Mesothelial cell of epicardium (in vitro differentiated cells): ENCODE measurements at regions not wholly inside any gene's neighbourhood (a gene's known extent, or its start where the extent isn't known, plus 50 kb on each side); places are given as distances from the start of the nearest gene placed in this dataset.

Experiments
- DNase-seq, 2 experiments: peaks; one replicate each; pipeline ENCODE4 v3.0.0; 2021; ENCODE audit warnings: low spot score in 2 of 2; ENCODE audit not compliant: unreplicated experiment in 2 of 2
- H3K27ac Mint-ChIP-seq: 2 replicates; pipeline ENCODE4 v1.8.0; 2021; ENCODE audit warnings: mixed read lengths
- H3K27me3 Mint-ChIP-seq: 2 replicates; pipeline ENCODE4 v1.8.0; 2021; ENCODE audit warnings: low read depth, mixed read lengths
- H3K36me3 Mint-ChIP-seq: 2 replicates; pipeline ENCODE4 v1.8.0; 2021; ENCODE audit warnings: mixed read lengths
- H3K4me1 Mint-ChIP-seq: 2 replicates; pipeline ENCODE4 v1.8.0; 2021; ENCODE audit warnings: mixed read lengths
- H3K4me3 Mint-ChIP-seq: 2 replicates; pipeline ENCODE4 v1.8.0; 2021; ENCODE audit warnings: mild to moderate bottlenecking, moderate library complexity, mixed read lengths
- H3K9me3 Mint-ChIP-seq: 2 replicates; pipeline ENCODE4 v1.8.0; 2021; ENCODE audit warnings: mixed read lengths
- TF ChIP-seq, protein P1 (sequence below): fragments of 200-600 bp; sonication (generic); IDR thresholded peaks from one replicate; pipeline ENCODE4 v1.5.0; 2021; ENCODE audit warnings: antibody characterized with exemption; ENCODE audit not compliant: unreplicated experiment

DNA sequence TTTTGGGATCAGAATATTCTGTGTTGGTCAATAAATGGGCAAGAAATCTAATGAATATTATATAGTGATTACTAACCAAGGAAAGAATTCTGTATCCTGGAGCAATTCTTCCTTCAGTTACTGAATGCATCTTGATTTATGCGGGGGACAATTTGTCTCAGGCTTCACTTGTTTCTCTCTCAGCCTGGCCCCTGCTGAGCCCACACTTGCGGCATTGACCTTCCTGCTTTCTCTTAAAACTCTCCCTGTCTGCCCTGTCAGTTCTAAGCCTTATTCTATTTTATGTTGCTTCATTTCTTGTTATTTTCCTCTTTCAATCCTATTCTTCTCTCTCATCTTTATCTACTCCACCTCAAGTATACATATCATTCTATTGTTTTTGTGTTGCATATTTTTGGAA is 122.1 kb upstream of the TPK1 start:
- H3K4me3 Mint-ChIP-seq, result no peak overlapping the region
- TF ChIP-seq, protein P1, sequence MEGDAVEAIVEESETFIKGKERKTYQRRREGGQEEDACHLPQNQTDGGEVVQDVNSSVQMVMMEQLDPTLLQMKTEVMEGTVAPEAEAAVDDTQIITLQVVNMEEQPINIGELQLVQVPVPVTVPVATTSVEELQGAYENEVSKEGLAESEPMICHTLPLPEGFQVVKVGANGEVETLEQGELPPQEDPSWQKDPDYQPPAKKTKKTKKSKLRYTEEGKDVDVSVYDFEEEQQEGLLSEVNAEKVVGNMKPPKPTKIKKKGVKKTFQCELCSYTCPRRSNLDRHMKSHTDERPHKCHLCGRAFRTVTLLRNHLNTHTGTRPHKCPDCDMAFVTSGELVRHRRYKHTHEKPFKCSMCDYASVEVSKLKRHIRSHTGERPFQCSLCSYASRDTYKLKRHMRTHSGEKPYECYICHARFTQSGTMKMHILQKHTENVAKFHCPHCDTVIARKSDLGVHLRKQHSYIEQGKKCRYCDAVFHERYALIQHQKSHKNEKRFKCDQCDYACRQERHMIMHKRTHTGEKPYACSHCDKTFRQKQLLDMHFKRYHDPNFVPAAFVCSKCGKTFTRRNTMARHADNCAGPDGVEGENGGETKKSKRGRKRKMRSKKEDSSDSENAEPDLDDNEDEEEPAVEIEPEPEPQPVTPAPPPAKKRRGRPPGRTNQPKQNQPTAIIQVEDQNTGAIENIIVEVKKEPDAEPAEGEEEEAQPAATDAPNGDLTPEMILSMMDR, result no peak
- peaks cover 7% of the 10 kb centered on the region for H3K9me3 Mint-ChIP-seq
- H3K36me3 Mint-ChIP-seq, result no peaks in the 10 kb centered on the region
- no peak overlapping the region for H3K27ac Mint-ChIP-seq
- H3K4me1 Mint-ChIP-seq, result no peaks in the 10 kb centered on the region
- no peaks in the 10 kb centered on the region for H3K27me3 Mint-ChIP-seq
- DNase-seq, result no peak

DNA sequence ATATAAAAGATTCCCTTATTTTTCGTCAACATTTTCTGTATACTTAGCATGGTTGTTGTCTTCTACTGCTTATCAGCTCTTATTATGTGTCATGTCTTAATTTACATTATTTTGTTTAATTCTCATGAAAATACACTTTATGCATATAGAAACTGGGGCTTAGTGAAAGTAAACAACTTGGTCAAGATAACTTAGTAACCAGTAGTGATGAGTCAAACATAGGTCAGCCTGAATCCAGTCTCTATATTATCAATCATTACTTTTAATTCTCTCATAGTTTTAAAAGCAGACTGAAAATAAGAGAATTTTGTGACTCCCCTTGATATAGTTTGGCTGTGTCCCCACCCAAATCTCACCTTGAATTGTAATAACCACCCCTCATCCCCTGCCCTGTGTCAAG is 119.6 kb upstream of the TPK1 start:
- DNase-seq, result no peak
- H3K4me3 Mint-ChIP-seq, result no peak overlapping the region
- H3K27me3 Mint-ChIP-seq, result no peaks in the 10 kb centered on the region
- no peaks in the 10 kb centered on the region for H3K4me1 Mint-ChIP-seq
- H3K9me3 Mint-ChIP-seq, result peaks cover 7% of the 10 kb centered on the region
- TF ChIP-seq, protein P1, result no peak
- H3K27ac Mint-ChIP-seq, result no peak overlapping the region
- H3K36me3 Mint-ChIP-seq, result no peaks in the 10 kb centered on the region

DNA sequence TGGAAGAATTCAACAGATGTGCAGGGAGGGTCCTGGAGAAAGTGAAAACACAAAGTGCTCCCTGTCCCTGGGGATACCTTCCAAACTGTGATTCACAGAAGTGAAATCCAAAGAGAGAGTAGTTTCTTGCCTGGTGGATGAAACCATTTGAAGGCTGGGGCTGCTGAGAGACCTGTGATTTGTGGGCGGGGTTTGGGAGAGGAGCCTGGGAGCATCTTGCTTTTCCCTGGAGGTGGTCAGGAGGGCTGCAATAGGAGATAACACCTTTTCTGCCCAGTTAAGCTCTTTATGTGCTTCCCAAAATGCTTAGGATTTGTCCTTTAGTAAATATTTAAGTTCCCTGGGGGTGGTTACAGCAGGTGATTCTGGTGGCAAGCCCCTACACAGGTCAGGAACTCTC is 105.3 kb upstream of the TPK1 start:
- Mint-ChIP-seq H3K9me3 (peaks cover 4% of the 10 kb centered on the region), H3K36me3 (no peaks in the 10 kb centered on the region), H3K4me1 (no peaks in the 10 kb centered on the region), H3K27ac (no peak overlapping the region), H3K4me3 (no peak overlapping the region), H3K27me3 (peaks cover 2% of the 10 kb centered on the region)
- TF ChIP-seq, protein P1, result no peak
- DNase-seq, result no peak

DNA sequence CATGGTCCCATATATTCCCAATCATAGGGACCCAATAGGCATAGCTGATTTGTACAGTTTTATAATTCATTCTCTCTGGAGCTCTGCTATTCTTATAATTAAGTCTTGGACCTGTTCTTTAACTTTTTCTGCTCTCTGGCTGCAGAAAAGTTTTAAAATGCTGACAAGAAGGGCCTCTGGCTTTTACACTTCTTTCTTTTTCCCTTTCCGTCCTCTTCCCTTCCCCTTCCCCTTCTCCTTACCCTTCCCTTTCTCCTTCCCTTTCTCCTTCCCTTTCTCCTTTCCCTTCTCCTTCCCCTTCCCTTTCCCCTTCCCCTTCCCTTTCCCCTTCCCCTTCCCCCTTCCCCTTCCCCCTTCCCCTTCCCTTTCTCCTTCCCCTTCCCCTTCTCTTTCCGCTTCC is 101.3 kb upstream of the TPK1 start:
- no peak for DNase-seq
- no peak overlapping the region for H3K27ac Mint-ChIP-seq
- peaks cover 2% of the 10 kb centered on the region for H3K27me3 Mint-ChIP-seq
- H3K9me3 Mint-ChIP-seq, result peaks cover 6% of the 10 kb centered on the region
- TF ChIP-seq, protein P1, result no peak
- H3K4me1 Mint-ChIP-seq, result no peaks in the 10 kb centered on the region
- H3K4me3 Mint-ChIP-seq, result no peak overlapping the region
- H3K36me3 Mint-ChIP-seq, result no peaks in the 10 kb centered on the region

DNA sequence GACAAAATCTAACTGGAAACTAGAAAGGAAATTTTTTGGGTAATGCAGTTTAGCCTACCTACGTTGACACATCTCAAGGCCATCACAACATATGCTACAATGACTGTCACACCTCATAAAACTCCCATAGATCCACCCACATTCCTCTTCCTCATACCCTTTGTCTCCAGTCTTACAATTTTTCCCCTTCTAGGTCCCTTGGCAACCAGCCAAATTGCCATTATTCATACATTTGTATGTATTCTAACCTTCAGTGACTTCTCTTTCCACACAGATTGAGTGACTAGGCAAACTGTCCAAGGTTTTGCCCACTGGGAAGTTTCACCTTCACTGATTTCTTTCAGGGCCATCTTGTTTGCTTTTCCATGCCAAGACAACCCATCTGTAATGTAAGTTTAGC is 100.5 kb upstream of the TPK1 start:
- peaks cover 2% of the 10 kb centered on the region for H3K27me3 Mint-ChIP-seq
- H3K36me3 Mint-ChIP-seq, result no peaks in the 10 kb centered on the region
- no peaks in the 10 kb centered on the region for H3K4me1 Mint-ChIP-seq
- no peak for DNase-seq
- TF ChIP-seq, protein P1, result no peak
- H3K9me3 Mint-ChIP-seq, result peaks cover 6% of the 10 kb centered on the region
- no peak overlapping the region for H3K27ac Mint-ChIP-seq
- H3K4me3 Mint-ChIP-seq, result no peak overlapping the region

DNA sequence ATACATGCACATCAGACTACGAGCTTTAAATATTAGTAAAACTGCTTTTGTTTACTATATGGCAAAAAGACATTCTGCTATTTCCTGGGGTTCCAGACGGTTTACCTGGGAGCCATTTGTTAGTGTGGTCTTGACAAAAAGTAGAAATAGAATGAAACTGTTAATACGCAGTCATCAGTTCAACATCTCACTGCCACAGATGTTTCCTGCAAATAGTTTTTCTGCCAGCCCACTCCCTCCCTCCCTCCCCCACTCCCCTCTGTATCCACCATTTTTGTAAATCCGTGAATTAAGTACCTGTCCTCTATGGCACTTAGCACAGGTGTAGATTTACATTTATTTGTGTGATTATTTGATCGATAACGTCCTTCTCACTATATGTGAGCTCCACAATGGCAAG is 74.6 kb upstream of the TPK1 start:
- no peak for DNase-seq
- peaks cover 7% of the 10 kb centered on the region for H3K27me3 Mint-ChIP-seq
- no peaks in the 10 kb centered on the region for H3K4me1 Mint-ChIP-seq
- TF ChIP-seq, protein P1, result no peak
- H3K27ac Mint-ChIP-seq, result no peak overlapping the region
- H3K9me3 Mint-ChIP-seq, result no peaks in the 10 kb centered on the region
- H3K36me3 Mint-ChIP-seq, result no peaks in the 10 kb centered on the region
- no peak overlapping the region for H3K4me3 Mint-ChIP-seq
